ENCODE measurements at regions not wholly inside any gene's neighbourhood (a gene's known extent, or its start where the extent isn't known, plus 50 kb on each side); places are given as distances from the start of the nearest gene placed in this dataset.
"Not testable (repeated sequence)": the region's sequence is repeated elsewhere in the genome, so short reads cannot be mapped to it uniquely, and the experiment has no call there.

- peak; percentile 60 for DNase-seq
These were observed 123.9 kb upstream of the TMPRSS2 start for GRCh38 chr21:41631564-41632461.

GRCh38 chr21:41630917-41631316 lies 123.0 kb upstream of the TMPRSS2 start:
- no peak for DNase-seq

- DNase-seq: no peak
These were observed 122.3 kb upstream of the TMPRSS2 start for GRCh38 chr21:41630249-41630648.

DNA sequence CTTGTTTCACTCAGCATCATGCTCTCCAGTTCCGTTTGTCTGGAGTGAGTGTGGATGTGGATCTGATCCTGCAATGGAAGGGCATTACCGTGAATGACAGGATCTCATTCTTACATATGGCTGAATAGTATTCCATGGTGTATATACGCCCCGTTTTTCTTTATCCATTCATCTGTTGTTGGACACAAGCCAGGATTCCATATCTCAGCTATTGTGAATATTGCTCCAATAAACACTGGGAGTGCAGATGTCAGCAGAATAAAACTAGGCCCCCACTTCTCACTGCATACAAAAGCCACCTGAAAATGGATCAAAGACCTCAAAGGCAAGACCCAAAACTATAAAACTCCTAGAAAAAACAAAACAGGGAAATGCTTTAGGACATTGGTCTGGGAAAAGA lies 120.3 kb upstream of the TMPRSS2 start:
- DNase-seq: no peak

DNA sequence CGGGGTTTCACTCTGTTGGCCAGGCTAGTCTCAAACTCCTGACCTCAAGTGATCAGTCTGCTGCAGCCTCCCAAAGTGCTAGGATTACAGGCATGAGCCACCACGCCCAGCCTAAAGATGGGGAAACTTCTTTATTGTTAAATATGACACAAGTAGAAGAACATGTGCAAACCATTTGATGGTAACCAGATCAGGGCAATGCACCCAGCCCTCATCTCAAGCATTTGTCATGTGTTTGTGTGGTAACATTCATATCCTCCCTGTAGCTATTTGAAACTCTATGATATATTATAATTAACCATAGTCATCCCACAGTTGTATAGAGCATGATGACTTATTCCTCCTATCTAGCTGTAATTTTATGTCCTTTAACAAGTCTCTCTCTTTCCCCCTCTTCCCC lies 119.5 kb upstream of the TMPRSS2 start:
- DNase-seq: no peak

- no peak for DNase-seq
These were observed 118.1 kb upstream of the TMPRSS2 start for GRCh38 chr21:41626021-41626420.

DNA sequence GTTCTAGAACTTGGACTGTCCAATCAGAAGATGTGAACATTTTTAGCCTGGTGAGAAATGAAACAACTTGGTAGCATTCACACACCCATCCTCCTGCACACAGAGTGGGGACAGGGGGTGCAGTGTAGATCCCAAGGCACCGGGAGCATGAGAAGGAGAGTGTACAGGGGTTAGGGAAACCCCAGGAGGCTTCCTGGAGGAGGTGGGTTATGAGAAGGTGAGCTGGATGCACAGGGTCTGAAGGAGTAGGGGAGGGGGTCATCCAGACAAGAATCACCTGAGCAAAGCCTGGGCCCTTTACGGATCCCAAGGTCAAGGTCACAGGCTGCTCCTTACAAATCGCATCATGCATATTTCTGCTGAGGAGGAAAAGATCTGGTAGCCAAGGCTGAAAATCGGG lies 117.5 kb upstream of the TMPRSS2 start:
- no peak for DNase-seq

- no peak for DNase-seq
These were observed 116.8 kb upstream of the TMPRSS2 start for GRCh38 chr21:41624674-41625310.

- no peak for DNase-seq
These were observed 116.0 kb upstream of the TMPRSS2 start for GRCh38 chr21:41623945-41624344.

- no peak for DNase-seq
These were observed 115.0 kb upstream of the TMPRSS2 start for GRCh38 chr21:41622831-41623548.

DNA sequence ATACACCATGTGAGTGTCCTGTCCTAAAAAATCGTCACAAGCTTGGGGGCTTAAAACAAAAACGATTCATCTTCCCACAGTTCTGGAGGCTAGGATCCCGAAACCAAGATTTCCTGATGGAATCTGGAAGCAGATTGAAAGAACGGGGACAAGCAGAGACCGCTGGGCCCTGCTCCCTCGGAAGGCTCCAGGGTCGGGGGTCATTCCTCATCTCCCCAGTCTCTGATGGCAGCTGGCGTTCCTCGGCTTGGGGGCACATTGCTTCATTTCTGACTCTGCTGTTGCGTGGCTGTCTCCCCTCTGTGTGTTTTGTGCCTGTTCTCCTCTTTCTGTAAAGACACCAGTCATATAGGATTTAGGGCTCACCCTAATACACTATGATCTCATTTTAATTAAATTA lies 114.2 kb upstream of the TMPRSS2 start:
- DNase-seq: no peak

GRCh38 chr21:41621513-41621912 lies 113.6 kb upstream of the TMPRSS2 start:
- no peak for DNase-seq

DNA sequence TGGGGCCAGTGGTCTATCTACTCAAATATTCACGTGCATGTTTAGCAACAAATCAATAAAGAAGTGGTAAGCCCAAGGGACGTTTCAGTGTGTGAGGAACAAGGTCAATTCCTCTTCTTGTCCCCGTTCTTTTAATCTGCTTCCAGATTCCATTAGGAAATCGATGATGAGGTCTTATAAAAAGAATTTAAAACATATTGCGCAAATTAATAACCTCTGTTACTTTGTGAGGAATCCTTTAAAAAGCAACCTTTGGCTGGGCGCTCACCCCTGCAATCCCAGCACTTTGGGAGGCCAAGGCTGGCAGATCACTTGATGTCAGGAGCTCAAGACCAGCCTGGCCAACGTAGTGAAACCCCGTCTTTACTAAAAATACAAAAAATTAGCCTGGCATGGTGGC lies 113.0 kb upstream of the TMPRSS2 start:
- DNase-seq: no peak

- no peak for DNase-seq
These were observed 112.6 kb upstream of the TMPRSS2 start for GRCh38 chr21:41620541-41620940.

DNA sequence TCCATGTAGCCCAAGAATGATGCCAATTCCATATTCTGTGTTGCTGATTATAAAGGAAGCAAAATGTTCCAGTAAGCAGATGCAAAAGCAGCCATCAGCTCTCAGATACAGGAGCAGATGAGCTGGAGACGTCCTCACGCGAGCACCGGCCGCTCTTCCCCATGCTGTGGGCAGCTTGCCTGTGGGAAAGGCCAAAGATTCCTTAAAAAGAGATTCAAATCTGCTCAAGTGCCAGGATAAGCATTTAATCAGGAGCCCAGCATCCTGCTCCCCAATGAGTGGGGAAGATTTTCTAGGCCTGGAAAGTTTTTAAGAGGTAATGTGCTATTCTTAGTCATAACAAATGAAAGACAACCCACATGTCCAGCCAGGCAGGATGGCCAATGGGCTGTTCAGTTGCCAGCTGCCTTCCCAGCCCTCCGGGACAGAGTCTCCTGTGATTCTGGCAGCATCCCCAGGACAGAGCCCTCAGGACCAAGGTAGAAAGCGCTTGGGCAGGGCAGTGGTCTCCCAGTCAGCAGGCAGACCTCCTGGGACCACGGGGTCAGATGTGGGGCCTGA lies 108.2 kb upstream of the TMPRSS2 start:
- no peak for DNase-seq

- DNase-seq: no peak
These were observed 107.7 kb upstream of the TMPRSS2 start for GRCh38 chr21:41615613-41616012.

DNA sequence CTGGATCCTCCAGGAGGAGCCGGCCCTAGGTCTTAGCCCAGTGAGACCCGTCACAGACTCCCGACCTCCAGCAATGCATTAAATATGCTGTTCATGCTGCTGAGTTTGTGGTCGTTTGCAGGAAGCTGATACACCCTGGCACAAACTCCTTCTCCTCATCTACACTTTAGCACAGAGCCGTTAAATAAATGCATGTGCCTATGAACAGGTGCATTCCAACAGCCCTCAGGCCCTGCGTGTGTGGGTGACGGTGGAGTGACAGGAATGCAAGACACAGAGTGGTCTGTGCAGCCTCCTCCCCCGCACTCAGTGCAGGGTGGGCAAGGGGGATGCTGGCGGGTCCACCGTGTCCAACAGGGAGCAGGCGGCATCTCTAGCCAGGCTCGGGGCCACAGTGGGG lies 106.6 kb upstream of the TMPRSS2 start:
- DNase-seq: no peak

DNA sequence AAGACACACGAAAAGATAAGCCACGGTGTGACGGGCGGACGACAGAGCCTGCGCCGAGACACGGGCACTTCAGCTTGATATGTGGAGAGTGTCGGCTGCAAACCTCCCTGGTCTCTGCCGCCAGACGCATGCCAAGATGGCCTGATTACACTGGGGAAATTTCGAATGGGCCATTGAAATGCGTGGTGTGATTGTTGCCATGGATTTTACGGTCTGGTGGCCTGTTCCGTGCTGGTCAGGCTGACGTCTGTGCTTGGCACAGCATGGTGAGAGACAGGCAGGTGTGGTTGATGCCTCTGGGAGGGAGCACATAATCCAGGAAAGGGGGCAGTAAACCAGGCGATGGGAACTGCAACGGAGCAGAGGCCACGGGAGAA lies 105.6 kb upstream of the TMPRSS2 start:
- no peak for DNase-seq

GRCh38 chr21:41612674-41613532 lies 104.9 kb upstream of the TMPRSS2 start:
- peak; percentile 68 for DNase-seq

GRCh38 chr21:41611966-41612606 lies 104.1 kb upstream of the TMPRSS2 start:
- peak; percentile 70 for DNase-seq

- no peak for DNase-seq
These were observed 103.5 kb upstream of the TMPRSS2 start for GRCh38 chr21:41611441-41611840.

DNA sequence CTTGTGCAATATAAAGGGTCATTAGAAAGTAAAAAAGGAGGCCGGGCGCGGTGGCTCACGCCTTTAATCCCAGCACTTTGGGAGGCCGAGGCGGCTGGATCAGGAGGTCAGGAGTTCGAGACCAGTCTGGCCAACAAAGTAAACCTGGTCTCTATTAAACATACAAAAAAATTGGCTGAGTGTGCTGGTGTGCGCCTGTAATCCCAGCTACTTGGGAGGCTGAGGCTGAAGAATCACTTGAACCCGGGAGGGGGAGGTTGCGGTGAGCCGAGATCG lies 102.8 kb upstream of the TMPRSS2 start:
- DNase-seq: not testable (repeated sequence)
